Liver (tissue), 8 donors: ENCODE measurements at regions not wholly inside any gene's neighbourhood (a gene's known extent, or its start where the extent isn't known, plus 50 kb on each side); places are given as distances from the start of the nearest gene placed in this dataset.

ENCODE experiments used
- DNase-seq: peaks from one replicate; pipeline ENCODE4 v3.0.0-alpha.2; 2017; ENCODE audit warnings: low spot score
- H3K27ac ChIP-seq, 2 donors: one replicate each; pipeline ENCODE4 v1.7.0; 2013; ENCODE audit warnings: inconsistent platforms in 2 of 2, low read length in 2 of 2, control low read depth in 1 of 2, low read depth in 1 of 2, mild to moderate bottlenecking in 1 of 2
- H3K27me3 ChIP-seq, 4 donors: one replicate each; pipeline versions ENCODE4 v1.6.1 to v1.7.0; 2013; ENCODE audit warnings: low read length in 3 of 4, inconsistent platforms in 1 of 4, mild to moderate bottlenecking in 1 of 4, moderate library complexity in 1 of 4; ENCODE audit not compliant: control insufficient read depth in 4 of 4, insufficient read depth in 4 of 4
- H3K36me3 ChIP-seq, 4 donors: one replicate each; pipeline versions ENCODE4 v1.6.1 to v1.7.0; 2013; ENCODE audit warnings: low read length in 3 of 4, mild to moderate bottlenecking in 3 of 4, low read depth in 1 of 4, moderate library complexity in 1 of 4; ENCODE audit not compliant: control insufficient read depth in 4 of 4, insufficient read depth in 3 of 4
- H3K4me1 ChIP-seq, 4 donors: one replicate each; pipeline versions ENCODE4 v1.6.1 to v1.7.0; 2013; ENCODE audit warnings: low read length in 3 of 4, mild to moderate bottlenecking in 3 of 4, moderate library complexity in 1 of 4; ENCODE audit not compliant: control insufficient read depth in 4 of 4, insufficient read depth in 4 of 4
- H3K4me3 ChIP-seq, 3 donors: one replicate each; pipeline versions ENCODE4 v1.6.1 to v1.7.0; 2013; ENCODE audit warnings: low read length in 3 of 3, control low read depth in 1 of 3, low read depth in 1 of 3, mild to moderate bottlenecking in 1 of 3
- H3K9ac ChIP-seq, 2 donors: one replicate each; pipeline ENCODE4 v1.7.0; 2013; ENCODE audit warnings: low read length in 2 of 2, mild to moderate bottlenecking in 2 of 2, moderate library complexity in 2 of 2, control low read depth in 1 of 2, low read depth in 1 of 2
- H3K9me3 ChIP-seq, 4 donors: one replicate each; pipeline versions ENCODE4 v1.6.1 to v1.7.0; 2013; ENCODE audit warnings: low read length in 3 of 4; ENCODE audit not compliant: control insufficient read depth in 4 of 4
- ATF3 ChIP-seq: IDR thresholded peaks from 2 replicates; pipeline ENCODE4 v1.6.1; 2016; ENCODE audit warnings: antibody characterized with exemption
- EGR1 ChIP-seq, 2 donors: IDR thresholded peaks; 2 replicates each; pipeline ENCODE4 v1.6.1; 2016 to 2018; ENCODE audit warnings: antibody characterized with exemption in 2 of 2, low read depth in 2 of 2
- FOXA1 ChIP-seq: IDR thresholded peaks from 2 replicates; pipeline ENCODE4 v1.6.1; 2016; ENCODE audit warnings: antibody characterized with exemption
- FOXA2 ChIP-seq: IDR thresholded peaks from 2 replicates; pipeline ENCODE4 v1.6.1; 2016; ENCODE audit warnings: antibody characterized with exemption
- GABPA ChIP-seq, 2 donors: IDR thresholded peaks in 1 of 2; conservative IDR thresholded peaks in 1 of 2; 2 replicates each; pipeline ENCODE4 v1.6.1; 2016; ENCODE audit warnings: antibody characterized with exemption in 2 of 2, mild to moderate bottlenecking in 1 of 2, moderate library complexity in 1 of 2
- HNF4A ChIP-seq, 2 donors: conservative IDR thresholded peaks; 2 replicates each; pipeline ENCODE4 v1.6.1; 2016; ENCODE audit warnings: antibody characterized with exemption in 2 of 2, mild to moderate bottlenecking in 2 of 2
- HNF4G ChIP-seq: IDR thresholded peaks from 2 replicates; pipeline ENCODE4 v1.6.1; 2016; ENCODE audit warnings: antibody characterized with exemption
- JUND ChIP-seq, 2 donors: IDR thresholded peaks; 2 replicates each; pipeline ENCODE4 v1.6.1; 2016; ENCODE audit warnings: antibody characterized with exemption in 2 of 2
- NR2F2 ChIP-seq: IDR thresholded peaks from 2 replicates; pipeline ENCODE4 v1.6.1; 2016; ENCODE audit warnings: antibody characterized with exemption
- RAD21 ChIP-seq, 2 donors: IDR thresholded peaks; 2 replicates each; pipeline ENCODE4 v1.6.1; 2016; ENCODE audit warnings: antibody characterized with exemption in 2 of 2, mild to moderate bottlenecking in 2 of 2
- REST ChIP-seq: IDR thresholded peaks from 2 replicates; pipeline ENCODE4 v1.6.1; 2016; ENCODE audit warnings: antibody characterized with exemption, mild to moderate bottlenecking
- RXRA ChIP-seq, 2 donors: IDR thresholded peaks; 2 replicates each; pipeline ENCODE4 v1.6.1; 2017 to 2018; ENCODE audit warnings: antibody characterized with exemption in 2 of 2, mild to moderate bottlenecking in 1 of 2
- SP1 ChIP-seq: IDR thresholded peaks from 2 replicates; pipeline ENCODE4 v1.6.1; 2018; ENCODE audit warnings: antibody characterized with exemption, mild to moderate bottlenecking
- TAF1 ChIP-seq: conservative IDR thresholded peaks from 2 replicates; pipeline ENCODE4 v1.6.1; 2016; ENCODE audit warnings: antibody characterized with exemption, mild to moderate bottlenecking
- YY1 ChIP-seq: IDR thresholded peaks from 2 replicates; pipeline ENCODE4 v1.6.1; 2016; ENCODE audit warnings: antibody characterized with exemption, mild to moderate bottlenecking
- ZBTB33 ChIP-seq: IDR thresholded peaks from 2 replicates; pipeline ENCODE4 v1.6.1; 2016; ENCODE audit warnings: antibody characterized with exemption
- WGBS: extraction: QIAGEN DNeasy Blood & Tissue Kit; methylation state at CpG from one replicate; pipeline ENCODE4 v1.1.7; 2013; 5-methylcytosine and 5-hydroxymethylcytosine counted together
- TF ChIP-seq, protein P1 (sequence below): fragments of 150-350 bp; IDR thresholded peaks from 2 replicates; pipeline ENCODE4 v1.5.1; 2017; ENCODE audit warnings: improper control_type of control experiment, low read depth, low read length; ENCODE audit not compliant: missing input control
- donor health status: healthy.
- donor health status: healthy.
- donor health status: healthy.
- donor health status: healthy.
- donor health status: healthy.

DNA sequence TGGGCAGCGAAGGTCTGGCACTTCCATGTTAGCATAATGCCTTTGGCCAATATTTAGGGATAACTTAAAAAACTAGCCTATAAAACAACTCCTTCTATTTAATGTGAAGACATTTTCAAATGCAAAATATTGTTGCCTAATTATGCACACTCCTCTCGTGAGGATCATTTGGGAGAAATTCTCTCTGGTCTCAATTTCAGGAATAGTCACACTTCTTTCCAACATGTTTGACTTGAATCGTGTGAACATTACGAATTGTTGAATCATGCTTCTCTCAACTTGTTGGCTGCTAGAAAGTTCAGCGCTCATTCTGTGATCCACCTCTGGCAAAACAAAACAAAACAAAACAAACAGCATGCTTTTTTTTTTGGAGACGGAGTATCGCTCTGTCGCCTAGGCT lies 313.2 kb downstream of the SEC23A start:
- no peaks in the 10 kb centered on the region for H3K27me3 ChIP-seq
- no peak overlapping the region for H3K4me3 ChIP-seq
- TF ChIP-seq HNF4A (conservative IDR thresholded peaks at IDR 0.05) (no peak), RAD21 (IDR thresholded peaks at IDR 0.05) (no peak), SP1 (no peak), JUND (IDR thresholded peaks at IDR 0.05) (no peak), RXRA (IDR thresholded peaks at IDR 0.05) (no peak), REST (no peak)
- TF ChIP-seq, protein P1, sequence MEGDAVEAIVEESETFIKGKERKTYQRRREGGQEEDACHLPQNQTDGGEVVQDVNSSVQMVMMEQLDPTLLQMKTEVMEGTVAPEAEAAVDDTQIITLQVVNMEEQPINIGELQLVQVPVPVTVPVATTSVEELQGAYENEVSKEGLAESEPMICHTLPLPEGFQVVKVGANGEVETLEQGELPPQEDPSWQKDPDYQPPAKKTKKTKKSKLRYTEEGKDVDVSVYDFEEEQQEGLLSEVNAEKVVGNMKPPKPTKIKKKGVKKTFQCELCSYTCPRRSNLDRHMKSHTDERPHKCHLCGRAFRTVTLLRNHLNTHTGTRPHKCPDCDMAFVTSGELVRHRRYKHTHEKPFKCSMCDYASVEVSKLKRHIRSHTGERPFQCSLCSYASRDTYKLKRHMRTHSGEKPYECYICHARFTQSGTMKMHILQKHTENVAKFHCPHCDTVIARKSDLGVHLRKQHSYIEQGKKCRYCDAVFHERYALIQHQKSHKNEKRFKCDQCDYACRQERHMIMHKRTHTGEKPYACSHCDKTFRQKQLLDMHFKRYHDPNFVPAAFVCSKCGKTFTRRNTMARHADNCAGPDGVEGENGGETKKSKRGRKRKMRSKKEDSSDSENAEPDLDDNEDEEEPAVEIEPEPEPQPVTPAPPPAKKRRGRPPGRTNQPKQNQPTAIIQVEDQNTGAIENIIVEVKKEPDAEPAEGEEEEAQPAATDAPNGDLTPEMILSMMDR: no peak
- no peaks in the 10 kb centered on the region for H3K9me3 ChIP-seq
- H3K4me1 ChIP-seq: no peaks in the 10 kb centered on the region
- no peak overlapping the region for H3K27ac ChIP-seq
- WGBS: 89% methylated on average over 8 of the region's 8 CpGs
- DNase-seq: no peak
- H3K9ac ChIP-seq: no peak overlapping the region
- no peaks in the 10 kb centered on the region for H3K36me3 ChIP-seq

DNA sequence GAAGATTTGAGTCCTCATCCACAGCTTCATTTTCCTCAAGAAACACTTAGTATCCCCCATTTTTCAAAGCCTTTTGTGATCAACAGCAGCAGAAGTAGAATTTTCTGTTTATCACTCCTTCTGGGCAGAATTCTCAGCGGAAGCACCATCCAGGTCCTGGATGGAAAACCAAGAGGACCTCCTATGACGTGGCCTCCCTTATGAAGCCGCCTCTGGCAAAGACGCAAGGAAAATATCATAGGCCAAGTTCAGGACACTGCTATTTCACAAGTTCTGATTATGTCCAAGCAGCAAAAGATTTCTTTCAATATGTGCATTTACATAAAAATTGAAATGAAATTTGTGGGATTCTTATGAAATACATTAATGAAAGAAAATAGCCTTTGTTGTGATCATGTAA lies 315.0 kb downstream of the SEC23A start:
- H3K4me1 ChIP-seq: no peaks in the 10 kb centered on the region
- H3K27ac ChIP-seq: no peak overlapping the region
- no peaks in the 10 kb centered on the region for H3K9me3 ChIP-seq
- no peaks in the 10 kb centered on the region for H3K36me3 ChIP-seq
- H3K27me3 ChIP-seq: no peaks in the 10 kb centered on the region
- WGBS: 90% methylated on average over 4 of the region's 4 CpGs
- H3K4me3 ChIP-seq: no peak overlapping the region
- TF ChIP-seq, protein P1: no peak
- no peak for TF ChIP-seq FOXA1
- no peak for TF ChIP-seq FOXA2
- no peak for TF ChIP-seq EGR1 (IDR thresholded peaks at IDR 0.05; ENCODE audit: low read depth in 2 of 2)
- TF ChIP-seq RXRA (IDR thresholded peaks at IDR 0.05): no peak
- TF ChIP-seq SP1: no peak
- no peak for TF ChIP-seq ATF3
- TF ChIP-seq NR2F2: no peak
- no peak for TF ChIP-seq GABPA (IDR thresholded peaks at IDR 0.05 in 1 of 2, conservative IDR thresholded peaks at IDR 0.05 in 1 of 2)
- TF ChIP-seq HNF4G: no peak
- no peak for TF ChIP-seq REST
- no peak for TF ChIP-seq RAD21 (IDR thresholded peaks at IDR 0.05)
- no peak for TF ChIP-seq YY1
- no peak for TF ChIP-seq TAF1
- no peak for TF ChIP-seq JUND (IDR thresholded peaks at IDR 0.05)
- no peak for TF ChIP-seq HNF4A (conservative IDR thresholded peaks at IDR 0.05)
- TF ChIP-seq ZBTB33: no peak
- DNase-seq: no peak
- H3K9ac ChIP-seq: no peak overlapping the region
